GM12891 (cell line): ENCODE measurements at regions not wholly inside any gene's neighbourhood (a gene's known extent, or its start where the extent isn't known, plus 50 kb on each side); places are given as distances from the start of the nearest gene placed in this dataset.

ENCODE experiments used
- POLR2A ChIP-seq: IDR thresholded peaks from 2 replicates; pipeline ENCODE4 v1.6.1; 2011; ENCODE audit warnings: low read depth, low read length, control low read depth
- POLR2AphosphoS5 ChIP-seq: IDR thresholded peaks from 2 replicates; pipeline ENCODE4 v1.6.1; 2011; ENCODE audit warnings: low read depth, low read length, control low read depth
- POU2F2 ChIP-seq: IDR thresholded peaks from 2 replicates; pipeline ENCODE4 v1.6.1; 2011; ENCODE audit warnings: low read depth, mild to moderate bottlenecking, control low read depth, low read length, moderate library complexity
- SPI1 ChIP-seq: IDR thresholded peaks from 2 replicates; pipeline ENCODE4 v1.6.1; 2011; ENCODE audit warnings: low read depth, low read length, control low read depth
- TAF1 ChIP-seq: IDR thresholded peaks from 2 replicates; pipeline ENCODE4 v1.6.1; 2011; ENCODE audit warnings: low read depth, low read length, control low read depth

GRCh38 chr13:65264066-65264465 lies 1966.1 kb downstream of the PCDH9 start:
- no peak for TF ChIP-seq POLR2A
- no peak for TF ChIP-seq POLR2AphosphoS5
- no peak for TF ChIP-seq SPI1
- TF ChIP-seq POU2F2, result no peak
- TF ChIP-seq TAF1, result no peak
